SU-DHL-6 (cell line): ENCODE measurements at regions not wholly inside any gene's neighbourhood (a gene's known extent, or its start where the extent isn't known, plus 50 kb on each side); places are given as distances from the start of the nearest gene placed in this dataset.
"Not testable (repeated sequence)": the region's sequence is repeated elsewhere in the genome, so short reads cannot be mapped to it uniquely, and the experiment has no call there.

Source experiments
- H2AFZ ChIP-seq: fragments of 200-600 bp; sonication (generic); 2 replicates; pipeline ENCODE4 v1.6.1; 2014; ENCODE audit warnings: low read depth, mild to moderate bottlenecking, moderate library complexity, mixed read lengths, antibody characterized with exemption, low read length; ENCODE audit not compliant: severe bottlenecking
- H3F3A ChIP-seq: fragments of 200-600 bp; shearing (Covaris generic); 2 replicates; pipeline ENCODE4 v1.6.0; 2016; ENCODE audit warnings: antibody characterized with exemption, mild to moderate bottlenecking; ENCODE audit not compliant: insufficient read depth
- H3K27ac ChIP-seq: fragments of 200-600 bp; sonication (generic); 2 replicates; pipeline ENCODE4 v1.5.1; 2016; ENCODE audit warnings: low read depth, mild to moderate bottlenecking, low read length, moderate library complexity, mixed read lengths
- H3K27me3 ChIP-seq: fragments of 200-600 bp; sonication (generic), shearing (Covaris generic); 2 replicates; pipeline ENCODE4 v1.6.0; 2014; ENCODE audit warnings: mild to moderate bottlenecking, low read length
- H3K36me3 ChIP-seq: fragments of 200-600 bp; sonication (generic); 2 replicates; pipeline ENCODE4 v1.6.1; 2014; ENCODE audit warnings: mild to moderate bottlenecking, low read length, mixed read lengths
- H3K4me2 ChIP-seq: fragments of 300-600, 200-600 bp; shearing (Covaris generic), sonication (generic); 2 replicates; pipeline ENCODE4 v1.6.0; 2014; ENCODE audit warnings: low read length, low read depth, mild to moderate bottlenecking; ENCODE audit not compliant: poor library complexity, severe bottlenecking
- H3K4me3 ChIP-seq: fragments of 200-600 bp; sonication (generic); 2 replicates; pipeline ENCODE4 v1.5.1; 2014; ENCODE audit warnings: antibody characterized with exemption, low read length, mild to moderate bottlenecking, mixed read lengths; ENCODE audit not compliant: insufficient read depth, poor library complexity, severe bottlenecking
- H3K79me2 ChIP-seq: fragments of 200-600 bp; sonication (generic); 2 replicates; pipeline ENCODE4 v1.6.1; 2014; ENCODE audit warnings: mild to moderate bottlenecking, low read length, moderate library complexity; ENCODE audit not compliant: insufficient read depth
- H3K9ac ChIP-seq: fragments of 200-600 bp; sonication (generic); 2 replicates; pipeline ENCODE4 v1.7.0; 2014; ENCODE audit warnings: mild to moderate bottlenecking, low read length
- H3K9me2 ChIP-seq: fragments of 200-600 bp; sonication (generic); replicated peaks from 2 replicates; pipeline ENCODE4 v1.6.1; 2014; ENCODE audit warnings: low read length; ENCODE audit not compliant: insufficient read depth
- H3K9me3 ChIP-seq: fragments of 200-600 bp; sonication (generic); 2 replicates; pipeline ENCODE4 v1.6.1; 2014; ENCODE audit warnings: low read length, mixed read lengths; ENCODE audit not compliant: insufficient read depth
- H4K20me1 ChIP-seq: fragments of 200-600 bp; sonication (generic); 2 replicates; pipeline ENCODE4 v1.6.1; 2014; ENCODE audit warnings: low read depth, mild to moderate bottlenecking, antibody characterized with exemption, low read length, moderate library complexity, mixed read lengths
- EZH2phosphoT487 ChIP-seq: fragments of 200-600 bp; sonication (generic), shearing (Covaris generic); conservative IDR thresholded peaks from 2 replicates; pipeline ENCODE4 v1.6.1; 2018; ENCODE audit warnings: mild to moderate bottlenecking, antibody characterized with exemption, low read length, moderate library complexity, mixed read lengths
- TF ChIP-seq, protein P1 (sequence below): fragments of 200-600 bp; sonication (generic); IDR thresholded peaks from one replicate; pipeline ENCODE4 v1.5.1; 2017; ENCODE audit warnings: antibody characterized with exemption, mild to moderate bottlenecking, low read length, moderate library complexity; ENCODE audit not compliant: insufficient read depth, poor library complexity, severe bottlenecking

GRCh38 chr2:192932376-192932775 is 737.6 kb upstream of the TMEFF2 start:
- no peaks in the 10 kb centered on the region for H3K9me3 ChIP-seq
- no peak overlapping the region for H2AFZ ChIP-seq
- H3K27me3 ChIP-seq, result no peaks in the 10 kb centered on the region
- no peaks in the 10 kb centered on the region for H3K9me2 ChIP-seq
- H3K4me3 ChIP-seq, result no peak overlapping the region
- H3K4me2 ChIP-seq, result no peak overlapping the region
- H3K9ac ChIP-seq, result no peak overlapping the region
- H4K20me1 ChIP-seq, result no peaks in the 10 kb centered on the region
- no peak overlapping the region for H3K27ac ChIP-seq
- H3K79me2 ChIP-seq, result no peaks in the 10 kb centered on the region
- TF ChIP-seq EZH2phosphoT487, result no peak
- TF ChIP-seq, protein P1, sequence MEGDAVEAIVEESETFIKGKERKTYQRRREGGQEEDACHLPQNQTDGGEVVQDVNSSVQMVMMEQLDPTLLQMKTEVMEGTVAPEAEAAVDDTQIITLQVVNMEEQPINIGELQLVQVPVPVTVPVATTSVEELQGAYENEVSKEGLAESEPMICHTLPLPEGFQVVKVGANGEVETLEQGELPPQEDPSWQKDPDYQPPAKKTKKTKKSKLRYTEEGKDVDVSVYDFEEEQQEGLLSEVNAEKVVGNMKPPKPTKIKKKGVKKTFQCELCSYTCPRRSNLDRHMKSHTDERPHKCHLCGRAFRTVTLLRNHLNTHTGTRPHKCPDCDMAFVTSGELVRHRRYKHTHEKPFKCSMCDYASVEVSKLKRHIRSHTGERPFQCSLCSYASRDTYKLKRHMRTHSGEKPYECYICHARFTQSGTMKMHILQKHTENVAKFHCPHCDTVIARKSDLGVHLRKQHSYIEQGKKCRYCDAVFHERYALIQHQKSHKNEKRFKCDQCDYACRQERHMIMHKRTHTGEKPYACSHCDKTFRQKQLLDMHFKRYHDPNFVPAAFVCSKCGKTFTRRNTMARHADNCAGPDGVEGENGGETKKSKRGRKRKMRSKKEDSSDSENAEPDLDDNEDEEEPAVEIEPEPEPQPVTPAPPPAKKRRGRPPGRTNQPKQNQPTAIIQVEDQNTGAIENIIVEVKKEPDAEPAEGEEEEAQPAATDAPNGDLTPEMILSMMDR, result no peak
- H3K36me3 ChIP-seq, result no peaks in the 10 kb centered on the region
- H3F3A ChIP-seq, result no peaks in the 10 kb centered on the region

DNA sequence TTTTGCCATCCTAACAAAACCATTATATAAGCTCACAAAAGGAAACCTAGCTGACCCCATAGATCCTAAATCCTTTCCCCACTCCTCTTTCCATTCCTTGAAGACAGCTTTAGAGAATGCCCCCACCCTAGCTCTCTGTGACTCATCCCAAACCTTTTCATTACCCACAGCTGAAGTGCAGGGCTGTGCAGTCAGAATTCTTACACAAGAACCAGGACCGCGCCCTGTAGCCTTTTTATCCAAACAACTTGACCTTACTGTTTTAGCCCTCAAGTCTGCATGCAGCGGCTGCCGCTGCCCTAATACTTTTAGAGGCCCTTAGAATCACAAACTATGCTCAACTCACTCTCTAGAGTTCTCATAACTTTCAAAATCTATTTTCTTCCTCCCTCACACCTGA is 726.9 kb upstream of the TMEFF2 start:
- not testable (repeated sequence) for H3K9me3 ChIP-seq, H3K4me3 ChIP-seq, H3F3A ChIP-seq

DNA sequence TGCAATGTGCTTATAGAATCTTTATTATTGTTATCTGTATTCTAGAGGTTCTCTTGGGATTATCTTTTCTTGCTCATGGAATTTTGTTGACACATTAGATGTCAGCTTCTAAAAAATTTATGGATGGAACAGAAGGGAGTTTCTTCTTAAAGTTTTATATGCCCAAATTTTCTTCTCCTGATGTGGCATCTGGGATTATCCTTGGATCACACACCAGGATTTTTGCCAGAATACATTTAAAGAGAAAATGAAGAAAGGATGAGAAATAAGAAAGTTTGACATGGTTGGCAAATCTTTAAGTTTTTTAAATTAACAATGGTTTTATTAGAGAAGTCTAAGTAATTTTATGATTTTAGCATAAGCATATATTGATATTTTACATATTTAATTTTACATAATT is 706.7 kb upstream of the TMEFF2 start:
- Histone ChIP-seq H3K27me3 (no peaks in the 10 kb centered on the region), H3K4me3 (no peak overlapping the region), H3K27ac (no peak overlapping the region), H3K9me2 (no peaks in the 10 kb centered on the region), H3K9ac (no peak overlapping the region), H3K4me2 (no peak overlapping the region), H3K36me3 (no peaks in the 10 kb centered on the region), H4K20me1 (no peaks in the 10 kb centered on the region), H2AFZ (no peak overlapping the region), H3F3A (no peaks in the 10 kb centered on the region), H3K9me3 (no peaks in the 10 kb centered on the region), H3K79me2 (no peaks in the 10 kb centered on the region)
- no peak for TF ChIP-seq EZH2phosphoT487
- TF ChIP-seq, protein P1, result no peak

More for the DNA sequence above, 726.9 kb upstream of the TMEFF2 start:
- H3K9me2 ChIP-seq, H3K9ac ChIP-seq, H3K27me3 ChIP-seq, H4K20me1 ChIP-seq, H2AFZ ChIP-seq, H3K4me2 ChIP-seq, H3K27ac ChIP-seq, H3K36me3 ChIP-seq, H3K79me2 ChIP-seq: not testable (repeated sequence)

DNA sequence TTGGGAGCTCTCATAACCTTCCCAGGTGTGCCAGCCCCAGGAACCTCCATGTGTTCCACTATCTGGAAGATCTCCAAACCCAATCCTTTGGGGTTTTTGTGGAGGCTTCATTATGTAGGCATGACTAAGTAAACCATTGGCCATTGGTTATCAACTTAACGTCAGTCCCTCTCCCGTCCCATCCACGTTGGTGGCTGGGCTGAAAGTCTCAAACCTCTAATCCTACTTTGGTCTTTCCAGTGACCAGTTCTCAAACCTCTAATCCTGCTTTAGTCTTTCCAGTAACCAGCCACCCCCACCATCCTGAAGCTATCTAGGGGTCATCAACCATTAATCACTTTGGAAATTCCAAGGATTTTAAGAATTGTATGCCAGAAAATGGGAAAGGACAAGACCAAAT is 704.7 kb upstream of the TMEFF2 start:
- Histone ChIP-seq H3K79me2 (no peaks in the 10 kb centered on the region), H4K20me1 (no peaks in the 10 kb centered on the region), H3K9ac (no peak overlapping the region), H3K4me2 (no peak overlapping the region), H3K9me2 (no peaks in the 10 kb centered on the region), H3K36me3 (no peaks in the 10 kb centered on the region), H3K27ac (no peak overlapping the region), H3K27me3 (no peaks in the 10 kb centered on the region), H3F3A (no peaks in the 10 kb centered on the region), H3K4me3 (no peak overlapping the region), H2AFZ (no peak overlapping the region), H3K9me3 (no peaks in the 10 kb centered on the region)
- no peak for TF ChIP-seq EZH2phosphoT487
- TF ChIP-seq, protein P1, result no peak

DNA sequence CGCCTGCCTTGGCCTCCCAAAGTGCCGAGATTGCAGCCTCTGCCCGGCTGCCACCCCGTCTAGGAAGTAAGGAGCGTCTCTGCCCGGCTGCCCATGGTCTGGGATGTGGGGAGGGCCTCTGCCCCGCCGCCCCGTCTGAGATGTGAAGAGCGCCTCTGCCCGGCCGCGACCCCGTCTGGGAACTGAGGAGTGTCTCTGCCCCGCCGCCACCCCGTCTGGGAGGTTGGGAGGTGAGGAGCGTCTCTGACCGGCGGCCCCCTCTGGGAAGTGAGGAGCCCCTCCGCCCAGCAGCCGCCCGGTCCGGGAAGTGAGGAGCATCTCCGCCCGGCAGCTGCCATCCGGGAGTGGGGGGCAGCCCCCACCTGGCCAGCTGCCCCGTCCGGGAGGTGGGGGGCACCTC is 699.2 kb upstream of the TMEFF2 start:
- not testable (repeated sequence) for H3K36me3 ChIP-seq, H3K9ac ChIP-seq, H3K27me3 ChIP-seq, H3F3A ChIP-seq, H2AFZ ChIP-seq, H4K20me1 ChIP-seq, H3K9me3 ChIP-seq, H3K9me2 ChIP-seq, H3K79me2 ChIP-seq, H3K4me2 ChIP-seq, H3K4me3 ChIP-seq, H3K27ac ChIP-seq
